Small intestine (tissue), 7 donors: ENCODE measurements at regions not wholly inside any gene's neighbourhood (a gene's known extent, or its start where the extent isn't known, plus 50 kb on each side); places are given as distances from the start of the nearest gene placed in this dataset.

ENCODE experiments used
- DNase-seq, 2 donors: peaks; one replicate each; pipeline versions ENCODE4 v3.0.0 to v3.0.0-alpha.2; 2013
- FAIRE-seq: peaks from 2 replicates; lab custom pipeline; 2012; peaks lifted over from hg19 to GRCh38; lab: Jason Lieb, UNC
- H3K27ac ChIP-seq, 3 donors: one replicate each; pipeline ENCODE4 v1.5.1; 2013; ENCODE audit warnings: low read length in 2 of 3, mild to moderate bottlenecking in 2 of 3, control low read depth in 1 of 3, inconsistent platforms in 1 of 3, low read depth in 1 of 3, moderate library complexity in 1 of 3
- H3K27me3 ChIP-seq, 3 donors: one replicate each; pipeline ENCODE4 v1.6.1; 2013; ENCODE audit warnings: low read length in 3 of 3, inconsistent platforms in 1 of 3; ENCODE audit not compliant: control insufficient read depth in 3 of 3, insufficient read depth in 3 of 3
- H3K36me3 ChIP-seq, 3 donors: one replicate each; pipeline ENCODE4 v1.6.1; 2013; ENCODE audit warnings: low read length in 3 of 3, inconsistent platforms in 1 of 3, low read depth in 1 of 3, mild to moderate bottlenecking in 1 of 3, moderate library complexity in 1 of 3; ENCODE audit not compliant: control insufficient read depth in 3 of 3, insufficient read depth in 2 of 3
- H3K4me1 ChIP-seq, 3 donors: one replicate each; pipeline ENCODE4 v1.6.1; 2013; ENCODE audit warnings: low read length in 2 of 3, inconsistent platforms in 1 of 3, low read depth in 1 of 3, mild to moderate bottlenecking in 1 of 3, moderate library complexity in 1 of 3; ENCODE audit not compliant: control insufficient read depth in 3 of 3, insufficient read depth in 2 of 3
- H3K4me3 ChIP-seq, 3 donors: one replicate each; pipeline ENCODE4 v1.5.1; 2013; ENCODE audit warnings: low read length in 3 of 3, control low read depth in 1 of 3, inconsistent platforms in 1 of 3, low read depth in 1 of 3, mild to moderate bottlenecking in 1 of 3, moderate library complexity in 1 of 3
- H3K9me3 ChIP-seq, 2 donors: one replicate each; pipeline ENCODE4 v1.6.1; 2013; ENCODE audit warnings: low read depth in 1 of 2, low read length in 1 of 2; ENCODE audit not compliant: control insufficient read depth in 2 of 2, insufficient read depth in 1 of 2
- WGBS, 3 donors: extraction: QIAGEN DNeasy Blood & Tissue Kit; methylation state at CpG; one replicate each; pipeline ENCODE4 v1.1.7; 2013; 5-methylcytosine and 5-hydroxymethylcytosine counted together
- donor health status: healthy with polysubstance abuse.
- donor health status: control.
- donor health status: control.
- donor health status: Bipolar disorder and iron deficiency.
- donor health status: healthy.

DNA sequence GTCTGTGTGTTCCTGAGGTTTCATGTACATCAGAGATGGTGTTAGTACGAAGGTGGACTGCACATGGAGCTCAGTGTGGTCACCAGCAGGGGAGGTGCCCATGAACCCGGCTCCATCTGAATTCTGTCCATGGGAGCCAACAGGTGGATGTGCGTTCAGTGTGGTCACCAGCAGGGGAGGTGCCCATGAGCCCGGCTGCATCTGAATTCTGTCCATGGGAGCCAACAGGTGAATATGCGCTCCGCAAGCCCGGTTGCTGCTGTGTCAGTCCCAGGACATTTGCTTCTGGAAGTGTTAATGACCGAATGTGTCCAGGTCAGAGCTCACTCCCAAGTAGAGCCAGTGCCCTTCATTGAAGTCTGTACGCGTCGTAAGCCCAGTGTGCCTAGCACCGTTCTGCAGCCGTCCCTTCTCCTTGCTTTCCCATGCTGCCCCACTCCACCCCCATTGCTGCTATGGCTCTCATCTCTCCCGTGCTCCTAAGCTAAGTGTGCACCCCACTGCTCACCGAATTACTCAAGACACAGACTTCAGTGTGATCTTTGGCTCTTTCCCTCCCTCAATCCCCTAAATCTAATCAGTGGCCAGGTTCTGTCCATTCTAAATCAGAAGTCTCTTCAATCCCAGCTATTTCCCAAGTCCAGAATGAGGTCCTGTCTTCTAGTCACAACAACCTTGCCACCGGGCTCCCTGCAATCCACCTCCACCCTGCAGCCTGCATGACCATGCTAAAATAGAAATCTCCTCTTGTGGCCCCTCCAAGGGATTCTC is 352.4 kb downstream of the TCERG1L start:
- no peak for DNase-seq
- no peak for FAIRE-seq
- no peak overlapping the region for H3K4me3 ChIP-seq
- WGBS, 3 donors, result 82 to 91% (median 84%) methylated on average over 15 to 16 of the region's 16 CpGs
- H3K9me3 ChIP-seq, result no peaks in the 10 kb centered on the region
- H3K27me3 ChIP-seq, result no peaks in the 10 kb centered on the region
- no peaks in the 10 kb centered on the region for H3K4me1 ChIP-seq
- H3K36me3 ChIP-seq, result no peaks in the 10 kb centered on the region
- H3K27ac ChIP-seq, result no peak overlapping the region

DNA sequence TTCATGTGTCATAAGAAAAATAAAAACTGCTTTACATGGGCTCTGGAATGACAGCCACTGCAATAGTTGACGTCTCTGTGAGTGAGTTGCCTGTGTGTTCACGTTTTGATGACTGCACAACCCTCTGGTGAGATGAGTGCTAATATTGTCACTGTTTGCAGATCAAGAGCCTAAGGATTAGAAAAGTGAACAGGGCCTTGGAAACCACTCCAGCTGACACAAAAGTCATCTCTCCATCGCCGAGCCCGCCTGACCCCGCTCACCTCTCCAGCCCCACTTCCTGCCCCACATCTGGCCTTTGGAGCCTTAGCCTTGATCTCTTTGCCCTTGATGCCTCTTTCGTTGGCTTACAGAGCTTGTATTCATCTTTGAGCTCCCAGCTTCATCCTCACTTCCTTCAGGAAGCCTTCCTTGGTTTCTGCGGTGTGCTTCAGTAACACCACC is 351.7 kb downstream of the TCERG1L start:
- H3K27ac ChIP-seq, result no peak overlapping the region
- no peaks in the 10 kb centered on the region for H3K9me3 ChIP-seq
- no peak for DNase-seq
- WGBS, 3 donors, result 70 to 76% (median 73%) methylated on average over 8 of the region's 8 CpGs
- H3K4me1 ChIP-seq, result no peaks in the 10 kb centered on the region
- no peaks in the 10 kb centered on the region for H3K36me3 ChIP-seq
- no peak for FAIRE-seq
- no peak overlapping the region for H3K4me3 ChIP-seq
- no peaks in the 10 kb centered on the region for H3K27me3 ChIP-seq

DNA sequence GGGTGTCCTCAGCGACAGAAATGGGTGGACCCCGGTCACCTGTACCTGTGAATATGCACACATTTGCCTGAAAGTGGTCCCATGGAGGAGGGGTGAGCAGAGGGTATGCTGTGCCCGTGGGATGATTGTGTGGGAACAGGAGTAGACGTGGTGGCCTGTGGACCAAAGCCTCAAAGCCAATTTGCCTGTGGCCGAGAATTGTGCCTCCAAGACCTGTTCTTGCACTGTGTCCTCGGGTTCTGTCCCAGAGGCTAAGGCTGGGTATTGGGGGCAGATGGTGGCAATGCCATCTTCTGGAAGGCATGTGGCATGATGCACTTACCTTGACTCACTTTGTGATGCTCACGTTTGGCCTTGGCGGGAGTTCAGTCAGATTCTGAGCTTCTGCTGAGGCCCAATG is 351.0 kb downstream of the TCERG1L start:
- H3K27me3 ChIP-seq, result no peaks in the 10 kb centered on the region
- WGBS, 3 donors, result 68 to 79% (median 77%) methylated on average over 8 of the region's 8 CpGs
- no peak overlapping the region for H3K4me3 ChIP-seq
- no peaks in the 10 kb centered on the region for H3K9me3 ChIP-seq
- H3K36me3 ChIP-seq, result no peaks in the 10 kb centered on the region
- no peak for FAIRE-seq
- H3K27ac ChIP-seq, result no peak overlapping the region
- DNase-seq, result no peak
- no peaks in the 10 kb centered on the region for H3K4me1 ChIP-seq

DNA sequence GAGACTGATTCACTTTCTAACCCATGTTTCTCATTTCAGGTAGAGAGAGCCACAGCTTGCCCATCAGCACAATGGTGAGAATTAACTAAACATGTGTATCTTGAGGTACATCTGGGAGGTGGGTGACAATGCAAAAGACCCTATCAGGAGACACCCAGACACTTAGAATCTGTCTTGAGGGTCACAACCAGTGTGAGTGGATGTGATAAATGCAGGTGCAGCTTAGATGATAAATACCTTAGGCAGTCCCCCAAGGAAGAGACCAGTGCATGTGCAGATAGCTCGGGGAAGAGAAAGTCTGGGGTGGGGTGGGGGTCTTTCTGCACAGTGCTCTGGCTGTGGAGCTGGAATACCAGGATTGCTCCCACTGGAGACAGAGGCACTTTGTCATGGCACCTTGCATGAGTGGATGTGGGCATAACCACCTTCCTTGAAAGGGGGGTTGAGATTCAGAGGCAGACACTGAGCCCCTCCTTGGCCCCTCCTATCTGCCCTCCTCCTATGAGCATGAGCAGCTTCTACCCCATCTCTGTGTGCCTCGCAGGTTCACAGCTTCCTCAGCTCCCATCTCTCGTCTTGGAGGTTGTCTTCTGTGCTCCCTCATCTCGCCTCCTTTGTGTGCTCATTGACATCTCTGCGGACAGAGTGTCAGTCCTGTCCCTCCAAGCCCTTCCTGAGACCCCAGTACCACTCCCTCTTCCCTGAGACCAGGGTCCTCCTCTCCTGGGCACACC is 349.8 kb downstream of the TCERG1L start:
- DNase-seq (no peak), FAIRE-seq (no peak)
- no peaks in the 10 kb centered on the region for H3K9me3 ChIP-seq
- no peak overlapping the region for H3K27ac ChIP-seq
- H3K36me3 ChIP-seq, result no peaks in the 10 kb centered on the region
- 68 to 84% (median 80%) methylated on average over 5 of the region's 5 CpGs for WGBS, 3 donors
- no peaks in the 10 kb centered on the region for H3K27me3 ChIP-seq
- no peak overlapping the region for H3K4me3 ChIP-seq
- H3K4me1 ChIP-seq, result no peaks in the 10 kb centered on the region

DNA sequence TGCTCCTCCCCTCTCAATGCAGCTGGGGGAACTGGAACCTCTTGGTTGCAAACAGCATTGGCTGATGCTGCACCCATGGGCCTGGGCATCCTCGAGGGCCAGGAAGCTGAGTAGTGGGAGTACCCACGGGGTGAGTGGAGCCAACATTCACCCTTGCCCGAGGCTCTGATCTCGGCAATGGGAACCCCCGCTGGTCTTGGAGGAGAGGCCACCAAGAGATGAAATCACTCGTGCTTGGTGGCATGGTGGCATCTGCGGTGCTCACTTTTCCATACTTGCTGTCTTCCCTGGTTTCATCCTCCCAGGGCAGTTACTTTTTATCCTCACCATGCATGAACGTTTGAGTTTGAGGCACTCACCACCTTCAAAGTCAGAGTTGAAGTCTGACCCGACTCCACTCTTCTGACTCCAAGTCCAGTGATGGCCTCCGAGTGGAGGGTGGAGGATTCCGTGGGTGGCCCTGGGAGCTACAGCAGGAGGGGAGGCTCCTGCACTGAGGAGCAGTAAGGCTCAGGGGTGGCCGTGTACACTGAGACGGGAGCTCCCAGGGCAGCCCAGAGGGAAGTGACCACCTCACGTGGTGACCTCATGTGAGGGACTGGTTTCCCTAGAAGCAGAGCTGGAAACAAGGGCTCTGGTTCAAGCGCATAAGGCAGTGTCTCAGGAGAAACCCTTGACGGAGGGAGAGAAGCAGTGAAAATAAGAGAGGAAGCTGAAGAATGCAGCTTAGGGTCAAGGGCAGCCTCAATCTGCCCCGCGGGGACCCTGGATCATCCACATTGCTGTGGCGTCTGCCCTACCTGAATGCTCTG is 349.1 kb downstream of the TCERG1L start:
- Histone ChIP-seq H3K4me3 (no peak overlapping the region), H3K9me3 (no peaks in the 10 kb centered on the region), H3K4me1 (no peaks in the 10 kb centered on the region), H3K27me3 (no peaks in the 10 kb centered on the region), H3K27ac (no peak overlapping the region), H3K36me3 (no peaks in the 10 kb centered on the region)
- 80 to 85% (median 84%) methylated on average over 19 of the region's 19 CpGs for WGBS, 3 donors
- DNase-seq (no peak), FAIRE-seq (no peak)

DNA sequence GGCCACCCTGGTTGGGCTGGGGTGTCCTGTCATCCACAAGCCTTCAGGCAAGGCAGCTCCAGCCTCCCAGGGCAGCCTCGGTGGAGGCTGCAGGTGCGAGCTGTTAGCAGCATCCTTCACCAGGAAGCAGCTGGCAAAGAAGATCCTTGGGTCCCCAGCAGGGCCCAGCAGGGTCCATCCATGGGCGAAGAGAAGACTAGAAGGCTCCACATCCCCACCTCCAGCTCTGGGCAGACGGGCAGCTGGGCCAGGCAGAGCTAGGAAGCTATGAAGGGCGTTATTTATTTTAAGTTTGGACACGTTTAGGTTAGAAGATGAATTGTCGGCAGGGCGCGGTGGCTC is 348.5 kb downstream of the TCERG1L start:
- Histone ChIP-seq H3K36me3 (no peaks in the 10 kb centered on the region), H3K4me3 (no peak overlapping the region), H3K27me3 (no peaks in the 10 kb centered on the region), H3K9me3 (no peaks in the 10 kb centered on the region), H3K27ac (no peak overlapping the region), H3K4me1 (no peaks in the 10 kb centered on the region)
- FAIRE-seq (no peak), DNase-seq (no peak)
- WGBS, 3 donors, result 73 to 82% (median 81%) methylated on average over 9 of the region's 9 CpGs

DNA sequence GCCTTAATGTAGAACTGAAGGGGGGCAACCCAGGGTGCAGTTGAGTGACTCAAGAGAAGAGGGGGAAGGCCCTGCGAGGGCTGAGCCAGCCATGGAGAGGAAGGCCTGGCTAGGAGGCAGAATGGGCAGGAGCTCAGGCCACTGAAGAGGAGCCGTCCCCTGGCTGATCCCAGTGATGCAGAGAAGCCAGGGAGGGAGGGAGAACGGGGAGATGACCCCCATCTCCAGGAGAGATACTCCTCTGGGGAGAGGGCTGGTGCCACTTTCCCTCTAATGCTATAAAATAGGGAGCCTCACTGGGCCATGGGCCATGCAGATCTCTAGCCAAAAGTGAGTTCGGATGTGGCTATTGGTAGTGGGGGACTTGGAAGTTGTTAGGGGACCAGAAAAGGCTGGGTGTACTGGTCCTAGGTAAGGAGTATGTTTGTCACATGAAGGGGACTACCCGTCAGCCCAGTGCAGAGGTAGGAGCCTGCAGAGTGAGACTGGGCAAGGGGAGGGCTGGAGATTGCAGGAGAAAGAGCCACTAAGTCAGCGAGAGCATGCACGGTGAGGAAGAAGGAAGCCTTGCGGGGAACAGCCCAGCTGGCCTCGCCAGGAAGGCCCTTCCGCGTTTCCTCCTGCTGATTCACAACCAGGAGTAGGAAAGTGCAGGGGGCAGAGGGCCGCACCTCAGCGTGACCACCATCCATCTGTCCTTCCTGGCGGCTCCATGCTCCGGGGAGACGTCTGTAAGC is 347.6 kb downstream of the TCERG1L start:
- Histone ChIP-seq H3K4me1 (no peaks in the 10 kb centered on the region), H3K9me3 (no peaks in the 10 kb centered on the region), H3K36me3 (no peaks in the 10 kb centered on the region), H3K27ac (no peak overlapping the region), H3K27me3 (no peaks in the 10 kb centered on the region), H3K4me3 (no peak overlapping the region)
- no peak for DNase-seq
- WGBS, 3 donors, result 74 to 87% (median 82%) methylated on average over 16 of the region's 16 CpGs
- FAIRE-seq, result no peak

DNA sequence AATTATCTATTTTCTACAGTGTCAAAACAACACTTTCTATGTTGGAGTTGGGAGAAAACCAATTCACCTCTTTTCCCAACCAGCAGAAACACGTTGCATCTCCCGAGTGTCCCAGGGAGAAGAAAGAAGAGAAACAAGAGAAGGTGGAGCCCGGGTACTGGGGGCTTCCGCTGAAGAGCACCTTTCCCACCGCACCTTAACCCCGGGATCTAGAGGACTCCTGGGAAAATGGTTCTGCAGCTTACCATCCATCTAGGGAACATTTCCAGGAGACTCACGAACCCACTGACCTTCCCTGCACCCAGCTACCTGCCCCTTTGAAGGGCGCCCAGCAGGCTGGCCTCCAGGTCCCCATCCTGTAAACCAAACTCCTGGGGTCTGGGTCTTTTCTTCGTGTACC is 346.8 kb downstream of the TCERG1L start:
- FAIRE-seq (no peak), DNase-seq (no peak)
- Histone ChIP-seq H3K4me3 (no peak overlapping the region), H3K36me3 (no peaks in the 10 kb centered on the region), H3K4me1 (no peaks in the 10 kb centered on the region), H3K9me3 (no peaks in the 10 kb centered on the region), H3K27ac (no peak overlapping the region), H3K27me3 (no peaks in the 10 kb centered on the region)
- WGBS, 3 donors, result 72 to 82% (median 75%) methylated on average over 9 of the region's 9 CpGs
